ENCODE measurements at regions not wholly inside any gene's neighbourhood (a gene's known extent, or its start where the extent isn't known, plus 50 kb on each side); places are given as distances from the start of the nearest gene placed in this dataset.

GRCh38 chr4:24140892-24141291 is 251.0 kb upstream of the PPARGC1A start:
- no peaks in the 10 kb centered on the region for H3K9me3 ChIP-seq
- H3K4me3 ChIP-seq = no peak overlapping the region
- in situ Hi-C loops (cut with MboI; ENCODE audit: low sequenced_read_pairs in 4 of 4) (no loop called here), intact Hi-C loops (cut with DNase I; ENCODE audit: low total_unique reads) (no loop called here)
- DNase-seq (no peak), ATAC-seq (no peak)
- H3K4me1 ChIP-seq = peaks cover 9 to 16% of the 10 kb centered on the region in 2 donors
- no peak overlapping the region for H3K27ac ChIP-seq
- no peaks in the 10 kb centered on the region for H3K27me3 ChIP-seq
- TF ChIP-seq POLR2A (IDR thresholded peaks at IDR 0.05) = no peak
- no peak for TF ChIP-seq CTCF (IDR thresholded peaks at IDR 0.05 in 4 of 5, conservative IDR thresholded peaks at IDR 0.05 in 1 of 5)
- no peaks in the 10 kb centered on the region for H3K36me3 ChIP-seq

DNA sequence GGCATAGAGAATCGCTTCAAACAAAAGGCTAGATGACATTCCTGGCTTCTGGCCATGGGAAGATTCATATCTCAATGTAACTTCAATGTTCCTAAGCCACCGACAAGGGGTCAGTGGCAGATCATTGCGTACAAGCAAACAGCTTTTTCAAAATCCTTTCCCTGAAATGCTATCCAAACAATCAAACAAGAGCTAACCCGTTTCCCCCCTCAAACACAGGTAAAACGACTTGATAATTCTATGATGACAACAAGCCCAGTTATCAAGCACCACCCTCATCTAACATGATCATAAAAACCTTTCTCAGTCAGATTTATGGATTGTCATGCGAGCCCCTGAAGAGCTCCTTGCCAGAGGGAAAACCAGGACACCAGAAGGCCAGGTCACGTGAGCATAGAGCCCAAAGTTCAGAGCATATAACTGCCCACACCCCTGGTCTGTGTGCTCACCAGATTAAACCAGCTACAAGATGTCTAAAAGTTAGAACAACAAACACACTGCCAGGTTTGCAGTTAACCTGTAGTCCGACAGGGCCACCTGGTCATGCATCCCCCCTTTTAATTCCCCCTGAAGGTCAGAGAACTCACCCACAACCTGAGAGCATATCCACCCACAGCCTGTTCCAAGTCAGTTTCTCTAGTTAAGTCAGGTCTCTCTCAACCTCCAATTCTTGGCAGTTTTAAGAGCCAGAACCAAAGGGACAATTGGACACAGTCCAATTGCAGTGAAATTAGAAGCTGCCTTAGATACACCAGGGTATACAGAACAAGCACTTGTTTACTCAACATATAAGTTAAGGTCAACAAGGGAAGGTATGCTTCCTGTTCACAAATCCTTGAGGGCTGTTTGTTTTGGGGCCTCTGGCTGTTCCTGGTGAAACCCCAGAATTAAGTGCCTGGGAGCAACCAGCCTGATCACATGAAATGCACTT is 248.1 kb upstream of the PPARGC1A start:
- no peaks in the 10 kb centered on the region for H3K9me3 ChIP-seq
- H3K27me3 ChIP-seq = no peaks in the 10 kb centered on the region
- H3K4me1 ChIP-seq = no peaks in the 10 kb centered on the region
- intact Hi-C loops (cut with DNase I; ENCODE audit: low total_unique reads) = no loop called here
- DNase-seq = no peak
- no peak overlapping the region for H3K27ac ChIP-seq
- H3K36me3 ChIP-seq = no peaks in the 10 kb centered on the region
- no peak for ATAC-seq
- in situ Hi-C loops (cut with MboI; ENCODE audit: low sequenced_read_pairs in 4 of 4) = no loop called here
- no peak overlapping the region for H3K4me3 ChIP-seq
- TF ChIP-seq CTCF (IDR thresholded peaks at IDR 0.05 in 4 of 5, conservative IDR thresholded peaks at IDR 0.05 in 1 of 5) = no peak
- no peak for TF ChIP-seq POLR2A (IDR thresholded peaks at IDR 0.05)

DNA sequence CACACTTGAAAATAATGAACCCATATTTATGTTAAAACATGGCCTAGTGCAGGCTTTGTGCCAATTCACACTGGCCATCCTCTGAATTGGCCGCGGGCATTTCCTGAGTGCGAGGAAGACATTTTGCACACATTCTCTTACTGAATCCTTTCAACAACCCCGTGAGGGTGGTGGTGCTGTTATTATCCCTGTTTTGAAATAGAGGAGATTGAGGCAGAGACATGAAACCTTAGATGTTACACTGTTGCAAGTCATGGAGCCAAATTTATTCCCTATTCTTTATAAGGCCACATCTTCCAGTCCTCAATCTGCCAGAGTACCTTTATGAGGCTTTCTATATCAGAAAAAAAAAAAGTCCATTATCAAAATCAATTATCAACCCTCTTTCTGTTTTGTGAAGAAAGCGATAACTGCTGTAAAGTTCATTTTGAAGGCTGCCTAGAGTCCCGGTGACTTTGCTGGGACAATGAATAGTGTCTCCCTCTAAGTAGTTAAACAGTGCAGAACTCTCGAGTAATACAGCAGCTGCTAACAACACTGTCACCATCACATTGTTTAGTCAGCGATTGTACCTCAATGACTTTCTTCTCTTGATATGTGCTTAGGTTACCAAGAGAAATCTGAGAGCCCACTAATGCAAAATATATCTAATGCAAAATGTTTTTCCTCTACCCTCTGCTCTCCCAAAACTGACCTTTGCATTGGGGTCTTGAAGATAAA is 242.3 kb upstream of the PPARGC1A start:
- Histone ChIP-seq H3K36me3 (no peaks in the 10 kb centered on the region), H3K4me1 (peaks cover 0 to 7% of the 10 kb centered on the region in 2 donors), H3K27me3 (no peaks in the 10 kb centered on the region), H3K4me3 (no peak overlapping the region), H3K9me3 (no peaks in the 10 kb centered on the region), H3K27ac (no peak overlapping the region)
- intact Hi-C loops (cut with DNase I; ENCODE audit: low total_unique reads) = no loop called here
- ATAC-seq (peak in 1 of 2 donors; percentile 62), DNase-seq (no peak)
- in situ Hi-C loops (cut with MboI; ENCODE audit: low sequenced_read_pairs in 4 of 4) = no loop called here
- TF ChIP-seq CTCF (IDR thresholded peaks at IDR 0.05 in 4 of 5, conservative IDR thresholded peaks at IDR 0.05 in 1 of 5) (no peak), POLR2A (IDR thresholded peaks at IDR 0.05) (no peak)

- Histone ChIP-seq H3K36me3 (no peaks in the 10 kb centered on the region), H3K4me1 (peaks cover 0 to 7% of the 10 kb centered on the region in 2 donors), H3K27ac (no peak overlapping the region), H3K4me3 (no peak overlapping the region), H3K9me3 (no peaks in the 10 kb centered on the region), H3K27me3 (no peaks in the 10 kb centered on the region)
- no peak for ATAC-seq
- intact Hi-C loops (cut with DNase I; ENCODE audit: low total_unique reads) (no loop called here), in situ Hi-C loops (cut with MboI; ENCODE audit: low sequenced_read_pairs in 4 of 4) (no loop called here)
- TF ChIP-seq CTCF (IDR thresholded peaks at IDR 0.05 in 4 of 5, conservative IDR thresholded peaks at IDR 0.05 in 1 of 5) (no peak), POLR2A (IDR thresholded peaks at IDR 0.05) (no peak)
- DNase-seq = no peak
Measured at GRCh38 chr4:24130637-24131036, 240.8 kb upstream of the PPARGC1A start.
